GM12878 (cell line): ENCODE measurements at regions not wholly inside any gene's neighbourhood (a gene's known extent, or its start where the extent isn't known, plus 50 kb on each side); places are given as distances from the start of the nearest gene placed in this dataset.

Experiments used
- BMI1 ChIP-seq: fragments of 450-650 bp; IDR thresholded peaks from 2 replicates; pipeline ENCODE4 v1.6.1; 2016; ENCODE audit warnings: mild to moderate bottlenecking, moderate library complexity, borderline replicate concordance
- CBX3 ChIP-seq: fragments of 200-600 bp; sonication (generic); IDR thresholded peaks from 2 replicates; pipeline ENCODE4 v1.6.1; 2016; ENCODE audit warnings: low read depth, borderline replicate concordance
- CEBPZ ChIP-seq: fragments of 150-350 bp; IDR thresholded peaks from 2 replicates; pipeline ENCODE4 v1.6.1; 2016; ENCODE audit warnings: low read depth, low read length
- CHD4 ChIP-seq: fragments of 200-600 bp; sonication (generic); IDR thresholded peaks from 2 replicates; pipeline ENCODE4 v1.6.1; 2016; ENCODE audit warnings: mild to moderate bottlenecking
- E2F8 ChIP-seq: fragments of 450-650 bp; IDR thresholded peaks from 2 replicates; pipeline ENCODE4 v1.6.1; 2018; ENCODE audit warnings: mild to moderate bottlenecking, low read depth, moderate library complexity; ENCODE audit not compliant: partially characterized antibody
- EED ChIP-seq: sonication (generic); IDR thresholded peaks from 2 replicates; pipeline ENCODE4 v1.6.1; 2016; ENCODE audit warnings: antibody characterized with exemption, low read depth
- IRF4 ChIP-seq: IDR thresholded peaks from 2 replicates; pipeline ENCODE4 v1.6.1; 2011; ENCODE audit warnings: low read depth, low read length
- IRF5 ChIP-seq: fragments of 450-650 bp; IDR thresholded peaks from 2 replicates; pipeline ENCODE4 v1.6.1; 2017; ENCODE audit warnings: borderline replicate concordance
- MAX ChIP-seq: IDR thresholded peaks from 2 replicates; pipeline ENCODE4 v1.6.1; 2012; ENCODE audit warnings: low read depth, low read length, improper control_type of control experiment
- MEF2B ChIP-seq: fragments of 450-650 bp; IDR thresholded peaks from 2 replicates; pipeline ENCODE4 v1.6.1; 2018; ENCODE audit warnings: mild to moderate bottlenecking, moderate library complexity; ENCODE audit not compliant: partially characterized antibody, poor library complexity, severe bottlenecking
- MLLT1 ChIP-seq: fragments of 450-650 bp; IDR thresholded peaks from 2 replicates; pipeline ENCODE4 v1.6.1; 2016; ENCODE audit warnings: mild to moderate bottlenecking
- MYB ChIP-seq: fragments of 150-350 bp; IDR thresholded peaks from 2 replicates; pipeline ENCODE4 v1.6.1; 2014; ENCODE audit warnings: mild to moderate bottlenecking, low read depth, low read length, borderline replicate concordance
- RB1 ChIP-seq: fragments of 450-650 bp; formaldehyde crosslinking; IDR thresholded peaks from 2 replicates; pipeline ENCODE4 v1.6.1; 2017; ENCODE audit warnings: mild to moderate bottlenecking, borderline replicate concordance
- ZBTB4 ChIP-seq: fragments of 450-650 bp; formaldehyde crosslinking; IDR thresholded peaks from 2 replicates; pipeline ENCODE4 v1.4.0; 2022; ENCODE audit warnings: mild to moderate bottlenecking, moderate library complexity
- ZSCAN29 ChIP-seq: fragments of 450-650 bp; IDR thresholded peaks from 2 replicates; pipeline ENCODE4 v1.6.1; 2017; ENCODE audit warnings: mild to moderate bottlenecking, moderate library complexity

GRCh38 chr1:221793439-221794078 is 51.7 kb upstream of the DUSP10 start (continued):
- TF ChIP-seq MYB (0 out of 2 replicates have a peak, but pooled peaks have one; percentile 57), MLLT1 (peak; percentile 94; the same call in 1 of the 2 replicates), E2F8 (no peak), RB1 (no peak), MEF2B (peak; percentile 28), CHD4 (no peak), ZBTB4 (CRISPR knock-in tag) (no peak), IRF5 (no peak), IRF4 (peak; percentile 82), CBX3 (no peak), CEBPZ (no peak), MAX (peak; percentile 28; the same call in 1 of the 2 replicates), ZSCAN29 (no peak), EED (no peak), BMI1 (peak; percentile 68)
